GM12891 (cell line): ENCODE measurements at regions not wholly inside any gene's neighbourhood (a gene's known extent, or its start where the extent isn't known, plus 50 kb on each side); places are given as distances from the start of the nearest gene placed in this dataset.
A peak's percentile ranks its signal among the peaks of the same experiment; 100 is the strongest.

Experiments used
- DNase-seq: peaks from one replicate; pipeline ENCODE4 v3.0.0; 2011; ENCODE audit warnings: low spot score; ENCODE audit not compliant: insufficient read length
- FAIRE-seq: peaks from 2 replicates; lab custom pipeline; 2011; peaks lifted over from hg19 to GRCh38; lab: Jason Lieb, UNC
- PAX5 ChIP-seq: IDR thresholded peaks from 2 replicates; pipeline ENCODE4 v1.6.1; 2011; ENCODE audit warnings: low read length, moderate library complexity, mild to moderate bottlenecking; ENCODE audit not compliant: insufficient read depth, severe bottlenecking
- POLR2A ChIP-seq: IDR thresholded peaks from 2 replicates; pipeline ENCODE4 v1.6.1; 2011; ENCODE audit warnings: low read depth, low read length, control low read depth
- POLR2AphosphoS5 ChIP-seq: IDR thresholded peaks from 2 replicates; pipeline ENCODE4 v1.6.1; 2011; ENCODE audit warnings: low read depth, low read length, control low read depth
- POU2F2 ChIP-seq: IDR thresholded peaks from 2 replicates; pipeline ENCODE4 v1.6.1; 2011; ENCODE audit warnings: low read depth, mild to moderate bottlenecking, control low read depth, low read length, moderate library complexity
- SPI1 ChIP-seq: IDR thresholded peaks from 2 replicates; pipeline ENCODE4 v1.6.1; 2011; ENCODE audit warnings: low read depth, low read length, control low read depth
- TAF1 ChIP-seq: IDR thresholded peaks from 2 replicates; pipeline ENCODE4 v1.6.1; 2011; ENCODE audit warnings: low read depth, low read length, control low read depth

GRCh38 chr5:51449026-51449425 is 65.8 kb downstream of the ISL1 start:
- no peak for TF ChIP-seq POLR2A
- no peak for TF ChIP-seq SPI1
- no peak for TF ChIP-seq POU2F2
- TF ChIP-seq POLR2AphosphoS5: no peak
- TF ChIP-seq PAX5: no peak
- no peak for TF ChIP-seq TAF1
- DNase-seq (no peak), FAIRE-seq (no peak)

- FAIRE-seq (no peak), DNase-seq (no peak)
- no peak for TF ChIP-seq POU2F2
- TF ChIP-seq PAX5: no peak
- no peak for TF ChIP-seq POLR2AphosphoS5
- TF ChIP-seq POLR2A: no peak
- no peak for TF ChIP-seq SPI1
- TF ChIP-seq TAF1: no peak
Observed at GRCh38 chr5:51452562-51452961, 69.3 kb downstream of the ISL1 start.

- DNase-seq (no peak), FAIRE-seq (no peak)
- no peak for TF ChIP-seq POLR2AphosphoS5
- no peak for TF ChIP-seq PAX5
- TF ChIP-seq POLR2A: no peak
- TF ChIP-seq SPI1: no peak
- no peak for TF ChIP-seq POU2F2
- TF ChIP-seq TAF1: no peak
Observed at GRCh38 chr5:51465165-51465564, 81.9 kb downstream of the ISL1 start.

- TF ChIP-seq PAX5 (no peak), TAF1 (no peak), SPI1 (no peak), POLR2AphosphoS5 (no peak), POU2F2 (no peak), POLR2A (no peak)
- DNase-seq (no peak), FAIRE-seq (no peak)
Observed at GRCh38 chr5:51466214-51466613, 83.0 kb downstream of the ISL1 start.

- no peak for FAIRE-seq
- TF ChIP-seq PAX5 (no peak), POLR2A (no peak), SPI1 (no peak), TAF1 (no peak), POU2F2 (no peak), POLR2AphosphoS5 (no peak)
- DNase-seq: no peak
Observed at GRCh38 chr5:51468196-51468595, 84.9 kb downstream of the ISL1 start.

GRCh38 chr5:51471630-51472029 is 88.4 kb downstream of the ISL1 start:
- no peak for FAIRE-seq
- TF ChIP-seq SPI1: no peak
- DNase-seq: no peak

- TF ChIP-seq POLR2A (no peak), PAX5 (no peak), POU2F2 (no peak), SPI1 (no peak), TAF1 (no peak), POLR2AphosphoS5 (no peak)
- DNase-seq (no peak), FAIRE-seq (no peak)
Observed at GRCh38 chr5:51472472-51472871, 89.2 kb downstream of the ISL1 start.

- no peak for FAIRE-seq
- DNase-seq: no peak
- TF ChIP-seq PAX5: no peak
- TF ChIP-seq POU2F2: no peak
- no peak for TF ChIP-seq POLR2AphosphoS5
- TF ChIP-seq SPI1: no peak
- TF ChIP-seq TAF1: no peak
- TF ChIP-seq POLR2A: no peak
Observed at GRCh38 chr5:51475628-51476027, 92.4 kb downstream of the ISL1 start.

- FAIRE-seq: no peak
- no peak for TF ChIP-seq POU2F2
- no peak for TF ChIP-seq POLR2AphosphoS5
- no peak for TF ChIP-seq POLR2A
- TF ChIP-seq PAX5: no peak
- TF ChIP-seq TAF1: no peak
- TF ChIP-seq SPI1: no peak
Observed at GRCh38 chr5:51476431-51476830, 93.2 kb downstream of the ISL1 start.

GRCh38 chr5:51479840-51480239 is 96.6 kb downstream of the ISL1 start:
- no peak for FAIRE-seq
- TF ChIP-seq SPI1 (peak; percentile 87), POLR2A (no peak)
- no peak for DNase-seq

More at GRCh38 chr5:51476431-51476830, 93.2 kb downstream of the ISL1 start:
- DNase-seq: no peak

- TF ChIP-seq PAX5: no peak
- TF ChIP-seq POU2F2: no peak
- TF ChIP-seq TAF1: no peak
- no peak for TF ChIP-seq POLR2A
- no peak for TF ChIP-seq SPI1
- TF ChIP-seq POLR2AphosphoS5: no peak
- FAIRE-seq (no peak), DNase-seq (no peak)
Observed at GRCh38 chr5:51484326-51484725, 101.1 kb downstream of the ISL1 start.
